SK-N-MC (cell line): ENCODE measurements at regions not wholly inside any gene's neighbourhood (a gene's known extent, or its start where the extent isn't known, plus 50 kb on each side); places are given as distances from the start of the nearest gene placed in this dataset.

Source experiments
- EZH2 ChIP-seq: fragments of 200-600 bp; sonication (generic); IDR thresholded peaks from one replicate; pipeline ENCODE4 v1.6.1; 2017; ENCODE audit warnings: antibody characterized with exemption
- POLR2AphosphoS5 ChIP-seq: IDR thresholded peaks from 2 replicates; pipeline ENCODE4 v1.6.1; 2012; ENCODE audit warnings: mild to moderate bottlenecking, low read depth, low read length, borderline replicate concordance

- TF ChIP-seq EZH2 = no peak
- no peak for TF ChIP-seq POLR2AphosphoS5
These were observed 331.3 kb upstream of the SFRP2 start for GRCh38 chr4:154120006-154120676.
